B cell (primary cell): ENCODE measurements at regions not wholly inside any gene's neighbourhood (a gene's known extent, or its start where the extent isn't known, plus 50 kb on each side); places are given as distances from the start of the nearest gene placed in this dataset.

Experiments used
- ATAC-seq: fragments of 200-7000 bp; cut with Tn5 transposase; one replicate; pipeline ENCODE4 v1.10.0; 2021; ENCODE audit warnings: low read depth, mild to moderate bottlenecking, moderate number of reproducible peaks, moderate library complexity
- CTCF ChIA-PET: fragments of 350-600 bp; sonication (Branson Sonifier 250); formaldehyde crosslinking; loops from one replicate; lab custom pipeline; 2021; ENCODE audit warnings: antibody characterized with exemption, inconsistent platforms; lab: Charles Lee
- POLR2A ChIA-PET: fragments of 350-600 bp; sonication (Branson Sonifier 250); formaldehyde crosslinking; loops from one replicate; lab custom pipeline; 2021; ENCODE audit warnings: antibody characterized with exemption; lab: Charles Lee
- DNase-seq: peaks from one replicate; pipeline ENCODE4 v3.0.0; 2013
- H2AFZ ChIP-seq: 2 replicates; pipeline ENCODE4 v1.6.1; 2012; ENCODE audit warnings: mild to moderate bottlenecking, low read depth, low read length; ENCODE audit not compliant: insufficient read depth, poor library complexity, severe bottlenecking
- H3K27ac ChIP-seq, 2 donors: 1 replicate in 1 of 2; 2 replicates in 1 of 2; pipeline ENCODE4 v1.5.1; 2012 to 2013; ENCODE audit warnings: low read length in 2 of 2, mild to moderate bottlenecking in 2 of 2, moderate library complexity in 1 of 2
- H3K27me3 ChIP-seq, 4 experiments: fragments of 200-600 bp in 1 of 4; sonication (generic) in 1 of 4; replicated peaks in 1 of 4; 1 replicate in 2 of 4; 2 replicates in 2 of 4; pipeline versions ENCODE4 v1.6.1 to v1.7.0; 2013 to 2016; ENCODE audit warnings: low read length in 3 of 4, mild to moderate bottlenecking in 2 of 4, mixed read lengths in 1 of 4, moderate library complexity in 1 of 4; ENCODE audit not compliant: insufficient read depth in 4 of 4, control insufficient read depth in 3 of 4; ENCODE audit errors: control extremely low read depth in 1 of 4
- H3K36me3 ChIP-seq, 2 experiments: replicated peaks in 1 of 2; 1 replicate in 1 of 2; 2 replicates in 1 of 2; pipeline versions ENCODE4 v1.6.1 to v1.7.1; 2013; ENCODE audit warnings: low read length in 1 of 2; ENCODE audit not compliant: insufficient read depth in 2 of 2, control insufficient read depth in 1 of 2; ENCODE audit errors: control extremely low read depth in 1 of 2, extremely low read depth in 1 of 2
- H3K4me1 ChIP-seq, 2 donors: fragments of 200-600 bp in 1 of 2; sonication (generic) in 1 of 2; 1 replicate in 1 of 2; 2 replicates in 1 of 2; pipeline versions ENCODE4 v1.5.1 to v1.6.1; 2013 to 2017; ENCODE audit warnings: low read length in 2 of 2; ENCODE audit not compliant: control insufficient read depth in 2 of 2, insufficient read depth in 2 of 2
- H3K4me2 ChIP-seq: replicated peaks from 2 replicates; pipeline ENCODE3; 2012; ENCODE audit warnings: mild to moderate bottlenecking, low read depth, low read length; ENCODE audit not compliant: poor library complexity, severe bottlenecking
- H3K4me3 ChIP-seq, 5 experiments: fragments of 200-600 bp in 1 of 5; sonication (generic) in 1 of 5; 1 replicate in 3 of 5; 2 replicates in 2 of 5; pipeline versions ENCODE4 v1.5.1 to v1.7.0; 2011 to 2016; ENCODE audit warnings: low read length in 4 of 5, mild to moderate bottlenecking in 4 of 5, low read depth in 2 of 5, control low read depth in 1 of 5, moderate library complexity in 1 of 5; ENCODE audit not compliant: insufficient read depth in 1 of 5; ENCODE audit errors: control extremely low read depth in 1 of 5, extremely low read depth in 1 of 5
- H3K79me2 ChIP-seq: fragments of 200-600 bp; sonication (generic); one replicate; pipeline ENCODE4 v1.6.0; 2016; ENCODE audit warnings: low read length; ENCODE audit not compliant: control insufficient read depth, insufficient read depth
- H3K9ac ChIP-seq: fragments of 200-600 bp; sonication (generic); 2 replicates; pipeline ENCODE4 v1.6.1; 2017; ENCODE audit warnings: mild to moderate bottlenecking, low read length, moderate library complexity
- H3K9me3 ChIP-seq, 3 donors: one replicate each; pipeline versions ENCODE4 v1.6.1 to v1.7.1; 2013; ENCODE audit warnings: low read length in 2 of 3; ENCODE audit not compliant: control insufficient read depth in 2 of 3, insufficient read depth in 1 of 3; ENCODE audit errors: control extremely low read depth in 1 of 3
- H4K20me1 ChIP-seq: 2 replicates; pipeline ENCODE4 v1.6.0; 2012; ENCODE audit warnings: mild to moderate bottlenecking, low read length; ENCODE audit not compliant: insufficient read depth, control insufficient read depth, poor library complexity, severe bottlenecking
- H3K27ac Mint-ChIP-seq: one replicate; pipeline ENCODE4 v1.8.0; 2021; ENCODE audit warnings: mixed read lengths
- H3K27me3 Mint-ChIP-seq: one replicate; pipeline ENCODE4 v1.8.0; 2021; ENCODE audit warnings: mixed read lengths
- H3K4me1 Mint-ChIP-seq: one replicate; pipeline ENCODE4 v1.8.0; 2021; ENCODE audit warnings: mixed read lengths
- H3K4me3 Mint-ChIP-seq: one replicate; pipeline ENCODE4 v1.8.0; 2021; ENCODE audit warnings: mixed read lengths
- H3K9me3 Mint-ChIP-seq: one replicate; pipeline ENCODE4 v1.8.0; 2022; ENCODE audit warnings: mixed read lengths; ENCODE audit not compliant: insufficient read depth
- EZH2 ChIP-seq: IDR thresholded peaks from 2 replicates; pipeline ENCODE4 v1.6.1; 2012; ENCODE audit warnings: borderline replicate concordance, low read depth, mild to moderate bottlenecking, moderate library complexity, low read length; ENCODE audit not compliant: insufficient read depth, poor library complexity, severe bottlenecking
- WGBS: methylation state at CpG from one replicate; pipeline ENCODE4 v1.1.5; 2013; ENCODE audit warnings: missing lambda C conversion rate; ENCODE audit not compliant: insufficient coverage; 5-methylcytosine and 5-hydroxymethylcytosine counted together
- intact Hi-C: fragments of 100-400 bp; cut with micrococcal nuclease; formaldehyde crosslinking; loops from one replicate; pipeline ENCODE4 v1.10.0; 2022
- TF ChIP-seq, protein P1 (sequence below): fragments of 200-600 bp; IDR thresholded peaks from one replicate; pipeline ENCODE4 v1.8.0; 2022; ENCODE audit warnings: antibody characterized with exemption, mild to moderate bottlenecking

DNA sequence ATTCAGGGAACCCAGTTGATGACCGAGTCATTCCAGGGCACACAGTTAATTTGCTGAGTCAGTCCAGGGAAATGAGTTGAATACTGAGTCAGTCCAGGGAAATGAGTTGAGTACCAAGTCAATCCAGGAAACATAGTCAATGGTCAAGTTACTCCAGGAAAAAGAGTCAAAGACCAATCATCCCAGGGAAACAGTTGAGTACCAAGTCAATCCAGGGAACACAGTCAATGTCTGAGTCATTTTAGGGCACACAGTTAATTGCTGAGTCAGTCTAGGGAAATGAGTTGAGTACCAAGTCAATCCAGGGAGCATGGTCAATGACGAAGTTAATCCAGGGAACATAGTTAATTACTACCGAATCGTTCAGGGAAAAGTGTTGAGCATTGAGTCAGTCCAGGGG lies 754.4 kb downstream of the NLGN4X start:
- TF ChIP-seq EZH2: no peak
- TF ChIP-seq, protein P1, sequence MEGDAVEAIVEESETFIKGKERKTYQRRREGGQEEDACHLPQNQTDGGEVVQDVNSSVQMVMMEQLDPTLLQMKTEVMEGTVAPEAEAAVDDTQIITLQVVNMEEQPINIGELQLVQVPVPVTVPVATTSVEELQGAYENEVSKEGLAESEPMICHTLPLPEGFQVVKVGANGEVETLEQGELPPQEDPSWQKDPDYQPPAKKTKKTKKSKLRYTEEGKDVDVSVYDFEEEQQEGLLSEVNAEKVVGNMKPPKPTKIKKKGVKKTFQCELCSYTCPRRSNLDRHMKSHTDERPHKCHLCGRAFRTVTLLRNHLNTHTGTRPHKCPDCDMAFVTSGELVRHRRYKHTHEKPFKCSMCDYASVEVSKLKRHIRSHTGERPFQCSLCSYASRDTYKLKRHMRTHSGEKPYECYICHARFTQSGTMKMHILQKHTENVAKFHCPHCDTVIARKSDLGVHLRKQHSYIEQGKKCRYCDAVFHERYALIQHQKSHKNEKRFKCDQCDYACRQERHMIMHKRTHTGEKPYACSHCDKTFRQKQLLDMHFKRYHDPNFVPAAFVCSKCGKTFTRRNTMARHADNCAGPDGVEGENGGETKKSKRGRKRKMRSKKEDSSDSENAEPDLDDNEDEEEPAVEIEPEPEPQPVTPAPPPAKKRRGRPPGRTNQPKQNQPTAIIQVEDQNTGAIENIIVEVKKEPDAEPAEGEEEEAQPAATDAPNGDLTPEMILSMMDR: no peak
- Mint-ChIP-seq H3K4me3 (no peak overlapping the region), H3K27me3 (no peaks in the 10 kb centered on the region), H3K9me3 (no peaks in the 10 kb centered on the region), H3K27ac (no peak overlapping the region), H3K4me1 (no peaks in the 10 kb centered on the region)
- POLR2A ChIA-PET: no interaction called here
- Histone ChIP-seq H3K27ac (no peak overlapping the region), H3K79me2 (no peaks in the 10 kb centered on the region), H2AFZ (no peak overlapping the region), H3K36me3 (no peaks in the 10 kb centered on the region), H3K4me3 (no peak overlapping the region), H3K4me1 (no peaks in the 10 kb centered on the region), H4K20me1 (no peaks in the 10 kb centered on the region), H3K4me2 (no peak overlapping the region), H3K9me3 (no peaks in the 10 kb centered on the region), H3K27me3 (no peaks in the 10 kb centered on the region), H3K9ac (no peak overlapping the region)
- DNase-seq (no peak), ATAC-seq (no peak)
- intact Hi-C loops: no loop called here
- CTCF ChIA-PET: no interaction called here
- WGBS: 100% methylated on average over 3 of the region's 4 CpGs

- Mint-ChIP-seq H3K4me1 (no peaks in the 10 kb centered on the region), H3K4me3 (no peak overlapping the region), H3K9me3 (no peaks in the 10 kb centered on the region), H3K27ac (no peak overlapping the region), H3K27me3 (no peaks in the 10 kb centered on the region)
- DNase-seq (no peak), ATAC-seq (no peak)
- no peak overlapping the region for H3K4me3 ChIP-seq
- no peaks in the 10 kb centered on the region for H4K20me1 ChIP-seq
- no peaks in the 10 kb centered on the region for H3K4me1 ChIP-seq
- H3K27ac ChIP-seq: no peak overlapping the region
- POLR2A ChIA-PET: no interaction called here
- CTCF ChIA-PET: no interaction called here
- H3K79me2 ChIP-seq: no peaks in the 10 kb centered on the region
- intact Hi-C loops: no loop called here
- no peak for TF ChIP-seq EZH2
- TF ChIP-seq, protein P1: no peak
- H3K9ac ChIP-seq: no peak overlapping the region
- H2AFZ ChIP-seq: no peak overlapping the region
- H3K27me3 ChIP-seq: no peaks in the 10 kb centered on the region
- H3K9me3 ChIP-seq: no peaks in the 10 kb centered on the region
- WGBS: 80% methylated on average over 1 of the region's 6 CpGs
- H3K4me2 ChIP-seq: no peak overlapping the region
- no peaks in the 10 kb centered on the region for H3K36me3 ChIP-seq
Measured at GRCh38 chrX:5458300-5458842, 770.3 kb downstream of the NLGN4X start.
